HepG2 (cell line): ENCODE measurements at regions not wholly inside any gene's neighbourhood (a gene's known extent, or its start where the extent isn't known, plus 50 kb on each side); places are given as distances from the start of the nearest gene placed in this dataset.
"Not testable (repeated sequence)": the region's sequence is repeated elsewhere in the genome, so short reads cannot be mapped to it uniquely, and the experiment has no call there.

Experiments
- ATAC-seq: fragments of 200-7000 bp; cut with Tn5 transposase; 3 replicates; pipeline ENCODE4 v1.9.1; 2020; ENCODE audit warnings: mild to moderate bottlenecking, moderate library complexity
- BruUV-seq: library from RNA; stranded (reverse); fragments of 400-500 nt; replicated peaks from 2 replicates; lab custom pipeline; 2021; lab: Mats Ljungman, UMichigan
- CTCF ChIA-PET: fragments of 300-600 bp; formaldehyde crosslinking; extraction: SDS; loops from one replicate; lab custom pipeline; 2021; ENCODE audit warnings: low total read pairs, inconsistent platforms, low intra/inter-chr PET ratio; lab: Yijun Ruan, JAX
- POLR2A ChIA-PET: fragments of 350-600 bp; sonication (Branson Sonifier 250); formaldehyde crosslinking; loops from one replicate; lab custom pipeline; 2020; ENCODE audit warnings: antibody characterized with exemption, inconsistent platforms; lab: Yijun Ruan, JAX
- DNase-seq: peaks from one replicate; pipeline ENCODE4 v3.0.0-alpha.2; 2015; ENCODE audit warnings: low spot score
- FAIRE-seq: peaks from 3 replicates; lab custom pipeline; 2011; peaks lifted over from hg19 to GRCh38; lab: Jason Lieb, UNC
- H2AFZ ChIP-seq: one replicate; pipeline ENCODE4 v1.6.1; 2011; ENCODE audit warnings: low read length, inconsistent platforms
- H3K27ac ChIP-seq: fragments of 300-600 bp; 3 replicates; pipeline ENCODE4 v1.8.0; 2011; ENCODE audit warnings: mixed run types, mild to moderate bottlenecking, mixed read lengths, low read length, inconsistent platforms; ENCODE audit not compliant: insufficient read depth; ENCODE audit errors: extremely low read length
- H3K27me3 ChIP-seq, 2 experiments: fragments of 200-600 bp in 1 of 2; 2 replicates in 1 of 2; 3 replicates in 1 of 2; pipeline versions ENCODE4 v1.6.0 to v1.8.0; 2011; ENCODE audit warnings: low read length in 2 of 2, mild to moderate bottlenecking in 2 of 2, moderate library complexity in 2 of 2, inconsistent platforms in 1 of 2; ENCODE audit not compliant: insufficient read depth in 2 of 2, control insufficient read depth in 1 of 2
- H3K36me3 ChIP-seq, 2 experiments: fragments of 200-600 bp in 1 of 2; replicated peaks in 1 of 2; 2 replicates in 1 of 2; 3 replicates in 1 of 2; pipeline versions ENCODE4 v1.5.1 to v1.8.0; 2011; ENCODE audit warnings: low read length in 2 of 2, inconsistent platforms in 1 of 2; ENCODE audit not compliant: insufficient read depth in 2 of 2, control insufficient read depth in 1 of 2
- H3K4me1 ChIP-seq: 2 replicates; pipeline ENCODE4 v1.5.1; 2012; ENCODE audit warnings: low read length, inconsistent platforms; ENCODE audit not compliant: insufficient read depth
- H3K4me2 ChIP-seq: 2 replicates; pipeline ENCODE4 v1.6.0; 2011; ENCODE audit warnings: low read depth, low read length, inconsistent platforms
- H3K4me3 ChIP-seq, 3 experiments: fragments of 200-600 bp in 1 of 3; sonication (generic), shearing (Covaris generic) in 1 of 3; replicated peaks in 1 of 3; 2 replicates each; pipeline ENCODE4 v1.5.1; 2011 to 2016; ENCODE audit warnings: low read length in 3 of 3, inconsistent platforms in 2 of 3, low read depth in 2 of 3, mild to moderate bottlenecking in 2 of 3, control low read depth in 1 of 3, mixed read lengths in 1 of 3; ENCODE audit not compliant: insufficient read depth in 1 of 3
- H3K79me2 ChIP-seq: one replicate; pipeline ENCODE4 v1.6.1; 2011; ENCODE audit warnings: low read length, inconsistent platforms; ENCODE audit not compliant: insufficient read depth
- H3K9ac ChIP-seq: 2 replicates; pipeline ENCODE4 v1.6.0; 2011; ENCODE audit warnings: mild to moderate bottlenecking, low read depth, low read length, inconsistent platforms; ENCODE audit not compliant: insufficient read depth
- H3K9me3 ChIP-seq: 2 replicates; pipeline ENCODE4 v1.5.1; 2012; ENCODE audit warnings: mild to moderate bottlenecking, low read length
- H4K20me1 ChIP-seq: 2 replicates; pipeline ENCODE4 v1.6.0; 2011; ENCODE audit warnings: inconsistent platforms, mild to moderate bottlenecking, low read length, moderate library complexity; ENCODE audit not compliant: insufficient read depth
- WGBS: methylation state at CpG from one replicate; pipeline ENCODE4 v1.1.6; 2017; ENCODE audit warnings: low lambda C conversion rate; 5-methylcytosine and 5-hydroxymethylcytosine counted together
- in situ Hi-C: cut with HindIII; loops from 2 replicates; pipeline ENCODE4 v1.10.0; 2017; ENCODE audit warnings: low pct_unique_long_range_greater_than_20kb; ENCODE audit not compliant: extremely low pct_ligation_motif_present
- intact Hi-C: fragments of 100-400 bp; cut with micrococcal nuclease; formaldehyde crosslinking; loops from one replicate; pipeline ENCODE4 v1.10.0; 2022; ENCODE audit not compliant: unreplicated experiment

- intact Hi-C loops, H4K20me1 ChIP-seq, BruUV-seq, DNase-seq, H3K4me3 ChIP-seq, H3K9ac ChIP-seq, POLR2A ChIA-PET, H3K36me3 ChIP-seq, H3K4me1 ChIP-seq, H3K27me3 ChIP-seq, H3K9me3 ChIP-seq, H3K79me2 ChIP-seq, in situ Hi-C loops, H2AFZ ChIP-seq, CTCF ChIA-PET, H3K27ac ChIP-seq, ATAC-seq, FAIRE-seq, H3K4me2 ChIP-seq: not testable (repeated sequence)
- WGBS: 43% methylated on average over 5 of the region's 6 CpGs
These were observed 87.2 kb downstream of the CDRT15L2 start for GRCh38 chr17:20666689-20667088.

GRCh38 chr17:20667712-20668111 lies 88.2 kb downstream of the CDRT15L2 start:
- CTCF ChIA-PET, H3K4me1 ChIP-seq, H3K4me2 ChIP-seq, in situ Hi-C loops, H3K27me3 ChIP-seq, H3K79me2 ChIP-seq, DNase-seq, ATAC-seq, H3K9me3 ChIP-seq, H3K9ac ChIP-seq, POLR2A ChIA-PET, H3K27ac ChIP-seq, H4K20me1 ChIP-seq, intact Hi-C loops, BruUV-seq, H3K4me3 ChIP-seq, FAIRE-seq, H3K36me3 ChIP-seq, H2AFZ ChIP-seq: not testable (repeated sequence)
- WGBS: 0% methylated on average over 2 of the region's 2 CpGs

DNA sequence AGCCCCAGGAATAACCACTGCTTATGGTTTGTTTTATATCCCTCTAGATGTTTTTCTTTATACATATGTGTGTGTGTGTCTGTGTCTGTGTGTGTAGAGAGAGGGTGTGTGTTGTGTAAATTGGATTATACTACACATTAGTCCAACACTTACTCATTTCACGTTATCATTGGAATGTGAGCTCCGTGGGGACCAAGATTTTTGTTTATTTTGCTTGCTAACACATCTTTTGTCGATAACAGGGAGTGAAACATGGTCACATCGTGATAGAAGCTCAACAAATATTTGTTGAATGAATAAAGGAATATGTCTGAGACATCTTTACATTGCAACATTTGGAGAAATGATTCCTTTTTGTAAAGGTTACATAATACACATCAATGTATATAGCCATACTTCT lies 88.8 kb downstream of the CDRT15L2 start:
- DNase-seq, POLR2A ChIA-PET, H3K9ac ChIP-seq, intact Hi-C loops, H4K20me1 ChIP-seq, H3K4me1 ChIP-seq, ATAC-seq, H2AFZ ChIP-seq, H3K36me3 ChIP-seq, CTCF ChIA-PET, FAIRE-seq, H3K79me2 ChIP-seq, H3K27me3 ChIP-seq, H3K4me3 ChIP-seq, H3K9me3 ChIP-seq, H3K4me2 ChIP-seq, BruUV-seq, in situ Hi-C loops, H3K27ac ChIP-seq: not testable (repeated sequence)
- whole genome bisulfite sequencing: 0% methylated on average over 4 of the region's 4 CpGs

DNA sequence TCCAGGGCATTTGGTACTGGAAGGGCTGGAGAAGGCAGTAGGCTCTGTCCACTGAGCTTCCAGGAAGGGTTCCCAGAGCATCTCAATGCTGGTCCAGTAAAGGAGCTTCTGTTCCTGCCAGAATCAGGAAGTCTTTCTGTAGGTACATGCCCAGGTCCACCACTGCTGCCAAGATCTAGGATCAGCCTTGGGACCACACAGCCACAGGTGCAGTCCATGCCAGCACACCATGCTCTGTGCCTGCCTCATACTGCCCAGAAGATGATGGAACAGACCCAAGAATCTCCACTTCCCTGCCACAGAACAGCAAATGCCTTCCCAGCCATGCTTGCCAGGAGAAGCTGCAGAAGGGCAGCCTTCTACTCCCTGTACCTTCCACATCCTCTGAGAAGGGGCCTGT lies 89.3 kb downstream of the CDRT15L2 start:
- CTCF ChIA-PET, H3K27me3 ChIP-seq, H2AFZ ChIP-seq, H3K4me2 ChIP-seq, H3K36me3 ChIP-seq, H3K4me1 ChIP-seq, DNase-seq, in situ Hi-C loops, H3K9ac ChIP-seq, ATAC-seq, BruUV-seq, H3K79me2 ChIP-seq, FAIRE-seq, H3K4me3 ChIP-seq, H3K27ac ChIP-seq, POLR2A ChIA-PET, intact Hi-C loops, H4K20me1 ChIP-seq, H3K9me3 ChIP-seq: not testable (repeated sequence)
